ENCODE measurements at regions not wholly inside any gene's neighbourhood (a gene's known extent, or its start where the extent isn't known, plus 50 kb on each side); places are given as distances from the start of the nearest gene placed in this dataset.

DNA sequence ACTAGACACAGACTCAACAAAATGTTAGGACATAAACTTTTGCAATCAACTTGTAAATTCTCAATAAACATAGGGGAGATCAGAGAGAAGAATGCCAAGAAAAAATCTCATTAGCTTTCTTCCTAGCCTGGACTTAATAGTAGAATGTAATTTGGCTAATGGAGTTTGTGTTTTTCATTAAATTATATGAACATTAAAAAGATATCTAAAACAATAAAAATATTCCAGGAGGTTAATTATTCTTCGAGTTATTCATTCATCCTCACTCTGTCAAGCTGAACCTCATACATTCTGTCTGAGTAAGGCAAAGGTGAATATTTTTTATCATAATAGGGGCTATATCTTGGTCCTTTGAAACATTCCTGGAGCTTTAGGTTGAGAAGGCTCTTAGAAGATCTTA, 551.9 kb upstream of the TBX3 start:
- DNase-seq: no peak

DNA sequence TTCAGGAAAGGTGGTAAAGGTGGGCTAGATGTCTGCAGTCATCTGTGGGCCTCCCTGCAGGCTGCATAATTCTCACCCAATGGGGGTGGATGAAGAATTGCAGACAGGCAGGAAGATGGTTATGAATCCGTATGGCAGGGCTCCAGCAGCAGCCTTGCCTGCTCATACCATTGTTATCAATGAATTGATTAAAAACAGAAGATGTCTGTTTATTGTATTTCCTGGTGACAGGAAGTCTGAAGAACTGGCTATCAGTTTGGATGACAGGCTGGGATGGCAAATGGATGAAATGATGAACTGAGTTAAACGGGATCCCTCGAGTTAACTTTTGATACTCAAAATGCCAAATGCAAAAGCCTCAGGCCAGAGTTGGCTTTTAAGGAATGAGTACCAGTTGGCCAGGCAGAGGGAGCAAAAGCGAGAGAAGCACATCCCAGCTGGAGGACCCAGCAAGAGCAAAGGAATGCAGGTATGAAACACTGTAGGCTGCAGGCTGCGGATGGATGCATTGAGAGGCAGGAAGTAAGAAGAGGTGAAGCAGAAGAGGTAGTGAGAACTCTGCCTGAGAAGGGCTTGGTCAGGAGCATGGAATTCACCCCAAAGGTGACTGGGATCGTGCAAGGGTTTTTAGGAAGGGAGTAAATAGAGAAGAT, 550.0 kb upstream of the TBX3 start:
- no peak for DNase-seq

DNA sequence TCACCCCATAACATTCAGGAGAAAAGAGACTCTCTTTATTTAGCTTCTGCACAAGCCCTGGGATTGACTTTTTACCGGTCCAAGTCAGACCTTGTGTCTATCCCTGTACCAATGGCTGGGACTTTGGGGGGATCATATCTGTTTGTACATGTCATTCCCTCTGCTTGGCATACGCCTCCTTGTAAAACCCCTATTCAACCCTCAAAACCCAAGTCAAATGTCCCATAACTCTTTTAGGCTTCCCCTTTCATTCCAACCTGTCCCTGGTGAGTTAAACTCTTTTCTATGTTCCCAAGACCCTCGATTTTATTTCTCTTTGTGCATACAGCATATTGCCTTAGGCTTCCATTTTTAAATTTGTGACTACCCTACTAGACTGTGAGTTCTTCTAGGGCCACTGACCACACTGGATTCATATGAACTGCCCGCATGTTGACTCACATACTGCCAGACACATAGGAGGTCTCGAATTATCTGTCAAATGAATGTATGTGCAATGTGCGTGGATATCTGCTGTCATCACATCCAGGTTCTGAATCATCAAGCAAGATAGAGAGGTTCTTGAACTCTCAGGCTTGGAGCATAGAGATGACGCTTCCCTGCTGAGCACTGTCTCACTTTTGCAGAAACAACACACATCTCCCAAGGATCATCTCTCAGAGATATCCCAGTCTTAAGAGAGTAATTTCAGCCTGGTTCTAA, 548.6 kb upstream of the TBX3 start:
- DNase-seq: no peak

DNA sequence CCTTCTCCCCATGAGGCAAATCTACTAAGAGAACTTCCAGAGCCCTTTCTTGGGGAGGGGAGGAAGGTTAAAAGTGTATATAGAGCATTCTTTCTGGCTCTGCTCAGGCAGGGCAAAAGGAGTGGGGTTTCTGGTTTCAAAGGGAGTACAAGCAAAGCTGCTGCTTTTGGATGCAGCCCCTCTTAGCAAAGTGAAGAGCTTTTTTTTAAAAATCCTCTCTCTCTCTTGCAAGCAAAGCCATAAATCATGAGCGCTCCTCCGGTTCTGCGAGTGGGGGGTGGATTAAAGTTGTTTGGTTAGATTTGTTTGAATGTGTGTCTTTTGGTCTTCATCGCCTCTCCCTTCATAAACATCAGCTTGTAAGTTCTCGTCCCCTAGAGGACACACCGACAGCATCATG, 546.6 kb upstream of the TBX3 start:
- no peak for DNase-seq

DNA sequence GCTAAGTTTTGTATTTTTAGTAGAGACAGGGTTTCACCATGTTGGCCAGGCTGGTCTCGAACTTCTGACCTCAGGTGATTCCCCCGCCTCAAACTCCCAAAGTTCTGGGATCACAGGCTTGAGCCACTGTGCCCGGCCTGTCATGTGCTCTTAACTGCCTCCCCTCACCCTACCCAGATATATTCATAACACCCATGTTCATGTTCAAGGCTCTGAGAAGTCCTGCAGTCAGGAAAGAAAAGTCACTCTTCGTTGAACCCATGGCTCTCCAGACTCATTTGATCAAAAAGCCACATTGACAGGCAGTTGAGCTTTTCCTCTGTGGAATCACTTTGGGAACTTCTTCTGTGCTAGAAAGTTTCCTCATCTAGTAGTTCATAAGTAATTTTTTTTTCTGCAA, 545.5 kb upstream of the TBX3 start:
- no peak for DNase-seq

DNA sequence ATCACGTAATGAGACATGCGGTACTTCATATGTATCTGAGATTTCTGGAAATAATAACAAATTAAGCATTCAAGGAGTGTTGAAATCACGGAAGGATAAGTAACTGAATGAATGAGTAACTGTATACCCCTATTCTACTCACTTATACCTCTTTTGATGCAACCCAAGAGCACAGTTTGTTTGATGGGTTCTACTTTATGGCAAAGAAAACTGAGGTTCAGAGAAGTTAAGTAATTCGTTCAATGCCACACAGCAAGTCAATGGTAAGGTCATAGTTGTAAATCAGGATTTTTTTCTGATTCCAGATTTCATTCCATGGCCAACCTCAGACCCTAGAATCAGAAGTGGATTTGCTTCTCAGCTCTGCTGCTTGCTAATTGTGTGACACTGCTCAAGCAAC, 544.5 kb upstream of the TBX3 start:
- DNase-seq: no peak

DNA sequence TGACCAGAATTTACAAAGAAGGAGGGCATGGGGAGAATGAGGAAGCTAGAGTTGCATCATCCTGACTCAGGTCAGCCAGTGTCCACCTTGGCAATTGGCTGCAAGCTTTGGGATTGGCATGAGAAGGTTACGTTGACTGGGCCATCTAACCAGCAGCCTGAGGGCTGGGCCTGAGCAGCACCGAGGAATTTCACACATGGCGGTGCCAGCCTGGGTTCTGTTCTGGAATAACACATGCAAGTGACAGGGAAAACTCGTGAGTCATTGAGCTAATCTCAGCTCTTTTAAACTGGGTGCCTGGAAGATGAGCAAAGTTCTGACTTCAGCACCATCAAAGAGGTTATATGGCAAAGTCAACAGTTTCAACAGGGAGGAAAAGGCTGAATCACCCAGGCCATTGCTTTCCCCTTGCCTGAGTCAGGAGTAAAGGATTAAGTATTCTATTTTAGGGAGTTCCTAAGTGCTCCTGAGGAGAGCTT, 543.2 kb upstream of the TBX3 start:
- no peak for DNase-seq

DNA sequence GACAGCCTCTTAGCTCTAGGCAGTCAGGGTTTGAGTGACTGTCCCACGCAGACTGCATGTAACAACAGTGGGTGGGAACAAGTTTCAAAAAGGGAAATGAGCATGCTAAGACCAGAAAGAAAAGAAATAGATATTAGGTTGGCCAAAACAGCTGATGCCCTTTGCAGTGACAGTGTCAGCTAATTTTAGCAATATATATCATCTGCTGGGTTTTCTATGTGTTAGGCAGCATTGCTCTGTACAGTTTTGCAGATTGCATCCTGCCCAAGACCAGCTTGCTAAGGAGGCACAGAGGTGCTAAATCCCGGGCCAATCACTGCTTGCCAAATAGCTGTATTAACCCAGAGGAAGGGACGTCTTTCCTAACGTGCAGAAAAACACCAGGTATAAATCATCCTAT, 541.9 kb upstream of the TBX3 start:
- no peak for DNase-seq

DNA sequence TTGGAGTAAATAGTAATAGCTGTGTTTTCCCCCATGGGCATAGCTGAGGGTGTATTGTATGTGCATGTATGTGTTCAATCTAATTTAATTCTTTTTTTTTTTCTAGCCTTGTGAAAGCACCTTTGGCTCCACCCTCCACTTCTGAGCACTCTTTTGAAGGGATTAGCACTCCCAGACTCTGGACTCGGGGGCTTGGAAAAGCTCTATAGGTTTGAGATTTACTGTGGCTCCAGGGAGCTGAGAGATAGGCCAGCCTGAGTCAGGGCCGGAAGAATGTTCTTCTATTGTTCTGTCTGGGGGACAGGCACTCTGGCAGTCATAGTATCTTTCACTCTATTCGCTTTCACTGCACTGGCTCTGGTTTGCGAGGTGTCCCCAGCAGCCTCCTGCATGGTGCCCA, 540.0 kb upstream of the TBX3 start:
- no peak for DNase-seq

DNA sequence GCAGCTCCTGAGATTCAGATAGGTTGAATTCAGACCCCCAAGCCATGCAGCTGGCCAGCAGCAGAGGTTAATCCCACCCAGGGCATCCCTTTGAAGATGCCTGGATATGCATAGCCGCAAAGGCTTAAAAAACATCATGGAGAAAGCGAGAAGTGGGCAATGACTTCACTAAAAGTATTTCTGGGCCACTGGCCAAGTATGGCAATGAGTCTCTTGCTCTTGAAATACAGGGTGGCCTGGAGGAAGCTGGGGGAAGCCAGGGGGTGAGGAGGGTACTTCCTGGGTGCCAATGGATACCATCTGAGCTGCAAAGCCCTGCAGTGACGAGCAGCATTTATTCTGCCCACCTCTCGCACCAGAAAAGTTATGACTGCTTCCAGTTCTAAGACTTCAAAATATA, 539.3 kb upstream of the TBX3 start:
- no peak for DNase-seq

DNA sequence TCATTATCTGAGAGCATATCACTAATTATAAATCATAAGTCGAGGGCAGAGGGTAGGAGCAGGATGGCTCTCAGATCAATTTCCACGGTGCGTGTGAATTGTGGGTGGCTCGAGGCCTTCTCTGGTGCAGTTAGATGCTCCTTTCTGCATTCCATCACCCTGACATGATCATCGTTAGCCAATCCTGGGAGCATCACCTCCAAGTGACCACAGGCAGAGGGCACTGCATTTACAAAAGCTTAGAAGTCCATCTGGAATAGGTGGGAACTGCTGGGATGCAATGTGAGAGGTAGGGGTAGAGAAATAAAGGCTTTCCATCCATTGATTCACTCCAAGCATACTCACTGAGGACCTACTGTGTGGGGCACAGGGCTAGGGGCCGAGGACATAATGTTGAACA, 538.2 kb upstream of the TBX3 start:
- DNase-seq: no peak

DNA sequence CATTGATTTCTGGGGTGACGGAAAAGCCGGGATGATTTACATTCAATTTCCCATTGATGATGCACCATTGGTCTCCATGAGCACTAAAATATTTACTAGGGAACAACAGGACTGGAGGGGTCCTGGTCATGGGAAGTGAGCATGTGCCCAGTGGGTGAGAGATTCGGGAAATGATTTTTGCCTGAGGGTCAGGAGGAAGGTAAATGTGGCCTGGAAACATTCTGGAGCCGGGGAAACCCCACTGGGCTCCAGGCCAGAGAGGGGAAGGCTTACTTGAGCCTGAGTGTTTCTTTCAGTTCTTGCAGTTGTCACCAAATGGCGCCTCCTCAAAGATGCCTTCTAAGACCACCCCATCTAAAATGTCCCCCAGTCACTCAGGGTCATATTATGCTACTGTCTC, 532.3 kb upstream of the TBX3 start:
- DNase-seq: no peak

DNA sequence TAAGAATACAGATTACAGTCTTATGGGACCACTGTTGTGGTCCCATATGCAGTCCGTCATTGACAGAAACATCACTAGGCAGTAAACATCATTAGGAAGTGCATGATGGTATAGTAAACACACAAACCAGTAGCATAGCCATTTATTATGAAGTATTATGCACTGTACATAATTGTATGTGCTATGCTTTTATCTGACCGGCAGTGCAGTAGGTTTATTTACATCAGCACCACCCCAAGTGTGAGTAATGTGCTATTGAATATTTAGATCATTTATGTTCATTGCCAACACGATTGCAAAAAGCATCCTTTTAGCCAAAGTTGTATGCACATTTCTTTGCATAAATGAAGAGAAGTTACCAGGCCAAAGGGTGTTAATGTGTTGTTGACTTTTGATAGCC, 531.6 kb upstream of the TBX3 start:
- no peak for DNase-seq

DNA sequence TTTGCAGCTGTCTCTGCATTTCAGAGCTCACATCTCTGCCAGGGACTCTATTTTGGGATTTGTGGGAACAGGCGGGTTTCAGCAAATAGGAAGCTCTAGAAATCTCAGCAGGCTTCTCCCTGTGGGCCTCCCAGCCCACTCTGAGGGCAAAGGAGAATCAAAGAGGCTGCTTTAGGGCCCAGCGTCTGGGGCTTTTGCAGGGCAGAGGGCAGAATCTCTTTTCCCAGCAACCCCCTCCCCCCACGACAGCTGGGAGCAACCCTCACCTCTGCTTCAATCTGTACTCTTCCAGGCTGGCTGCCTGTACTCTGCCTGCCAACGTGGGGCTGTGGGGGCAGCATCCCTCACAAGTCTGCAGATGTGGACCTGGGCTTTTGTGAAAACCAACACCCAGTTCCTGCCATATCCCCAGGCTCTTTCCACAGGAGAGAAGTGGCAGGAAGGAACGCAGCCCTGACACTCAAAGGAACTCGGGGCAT, 529.6 kb upstream of the TBX3 start:
- no peak for DNase-seq

DNA sequence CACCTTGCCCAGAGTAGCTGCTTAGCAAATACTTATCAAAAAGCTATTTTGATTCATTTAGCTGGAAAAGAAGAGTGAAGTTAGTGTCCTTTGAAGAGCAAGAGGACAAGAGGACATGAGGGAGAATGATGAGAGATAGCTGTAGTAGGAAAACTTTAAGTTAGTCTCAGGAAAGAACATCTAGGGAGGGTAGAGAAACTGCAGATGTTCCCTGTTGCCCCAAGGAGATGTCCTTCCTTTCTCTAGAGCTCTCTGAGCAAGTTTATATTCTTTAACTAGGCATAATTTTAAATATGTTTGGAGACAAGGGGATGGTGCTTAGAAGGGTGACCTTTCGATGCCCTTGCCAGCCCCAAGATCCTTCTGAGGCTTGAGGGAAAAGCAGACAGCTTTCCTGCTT, 529.1 kb upstream of the TBX3 start:
- DNase-seq: no peak

DNA sequence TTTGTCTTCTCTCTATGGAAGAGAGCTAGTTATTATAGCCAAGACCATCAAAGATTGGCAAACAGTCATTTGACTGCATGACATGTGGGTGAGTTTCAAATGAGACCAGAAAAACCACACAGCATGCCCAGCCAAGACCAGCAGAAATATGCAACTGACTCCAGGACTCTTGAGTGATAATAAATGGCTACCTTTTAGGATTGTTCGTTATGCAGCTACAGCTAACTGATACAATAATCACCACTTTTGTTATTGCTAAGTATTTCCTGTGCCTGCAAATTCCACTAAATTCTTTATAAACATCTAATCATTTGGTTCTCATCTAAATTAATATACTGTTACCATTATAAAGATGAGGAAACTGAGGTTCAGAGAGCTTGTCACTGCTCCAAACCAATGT, 528.4 kb upstream of the TBX3 start:
- DNase-seq: no peak

DNA sequence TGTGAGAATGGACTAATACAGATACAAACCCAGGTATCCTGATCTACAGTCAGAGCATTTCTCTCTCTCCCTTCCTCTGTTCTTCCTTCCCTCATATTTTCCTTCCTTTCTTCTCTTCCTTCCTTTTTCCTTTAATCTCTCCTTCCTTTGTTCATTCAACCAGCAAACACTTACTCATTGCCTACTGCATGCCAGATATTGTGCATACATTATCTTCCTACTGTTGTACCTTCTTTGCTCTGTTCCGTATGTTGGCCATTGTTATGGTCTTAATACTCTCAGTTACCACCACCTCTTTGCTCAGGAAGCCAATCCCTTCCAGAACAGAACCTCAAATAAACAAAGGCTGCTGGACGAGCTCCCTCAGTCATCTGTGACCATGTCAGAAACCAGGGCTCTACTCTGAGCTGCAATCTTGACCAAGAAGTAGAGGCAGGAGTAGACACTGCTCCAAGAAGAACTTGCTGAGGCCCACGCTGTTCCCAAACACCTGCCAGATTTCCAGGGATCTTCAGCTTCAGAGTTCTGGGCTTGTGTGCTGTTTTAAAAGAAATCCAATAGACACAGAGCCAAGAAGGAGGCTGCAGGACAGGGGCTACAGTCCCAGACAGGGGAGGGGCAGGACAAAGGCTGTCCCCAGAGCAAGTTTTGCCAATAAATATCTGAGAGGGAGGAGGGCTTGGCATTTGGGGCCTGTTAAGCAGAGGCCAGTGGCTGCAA, 526.7 kb upstream of the TBX3 start:
- DNase-seq: no peak

DNA sequence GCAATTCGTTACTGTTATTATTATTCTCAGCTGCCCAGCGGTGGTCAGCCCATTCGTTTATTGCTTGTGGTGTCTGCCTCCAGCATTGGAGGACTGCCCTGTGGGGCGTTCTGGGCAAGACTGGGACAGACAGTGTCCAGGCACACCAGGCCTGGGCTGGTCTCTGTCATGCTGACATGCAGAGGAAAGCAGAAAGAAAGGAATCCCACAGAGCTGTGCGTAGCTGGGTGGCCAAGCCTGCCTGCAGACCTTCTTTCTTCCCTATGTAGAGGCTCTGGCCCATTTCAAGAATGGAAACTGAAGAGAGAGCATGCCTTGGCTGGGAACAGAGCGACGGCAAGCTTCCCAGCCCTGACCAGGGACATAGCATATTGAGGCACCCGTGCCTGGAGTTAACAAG, 525.3 kb upstream of the TBX3 start:
- DNase-seq: no peak

DNA sequence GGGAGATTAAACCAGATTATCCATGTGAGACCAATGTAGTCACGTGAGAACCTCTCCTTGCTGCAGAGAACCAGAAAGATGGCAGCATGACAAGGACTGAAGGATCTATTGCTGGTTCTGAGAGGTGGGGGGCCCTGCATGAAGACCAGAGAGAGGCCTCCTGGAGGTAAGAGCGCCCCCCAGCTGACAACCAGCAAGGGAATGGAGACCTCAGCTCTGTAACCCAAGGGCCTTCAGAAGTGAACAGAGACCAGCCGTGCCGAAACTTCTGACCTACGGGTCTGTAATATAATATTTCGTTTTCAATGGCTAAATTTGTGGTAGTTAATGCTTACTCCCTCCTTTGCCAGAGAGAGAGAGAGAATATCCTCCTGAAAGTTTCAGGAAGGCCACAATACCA, 524.1 kb upstream of the TBX3 start:
- DNase-seq: no peak

DNA sequence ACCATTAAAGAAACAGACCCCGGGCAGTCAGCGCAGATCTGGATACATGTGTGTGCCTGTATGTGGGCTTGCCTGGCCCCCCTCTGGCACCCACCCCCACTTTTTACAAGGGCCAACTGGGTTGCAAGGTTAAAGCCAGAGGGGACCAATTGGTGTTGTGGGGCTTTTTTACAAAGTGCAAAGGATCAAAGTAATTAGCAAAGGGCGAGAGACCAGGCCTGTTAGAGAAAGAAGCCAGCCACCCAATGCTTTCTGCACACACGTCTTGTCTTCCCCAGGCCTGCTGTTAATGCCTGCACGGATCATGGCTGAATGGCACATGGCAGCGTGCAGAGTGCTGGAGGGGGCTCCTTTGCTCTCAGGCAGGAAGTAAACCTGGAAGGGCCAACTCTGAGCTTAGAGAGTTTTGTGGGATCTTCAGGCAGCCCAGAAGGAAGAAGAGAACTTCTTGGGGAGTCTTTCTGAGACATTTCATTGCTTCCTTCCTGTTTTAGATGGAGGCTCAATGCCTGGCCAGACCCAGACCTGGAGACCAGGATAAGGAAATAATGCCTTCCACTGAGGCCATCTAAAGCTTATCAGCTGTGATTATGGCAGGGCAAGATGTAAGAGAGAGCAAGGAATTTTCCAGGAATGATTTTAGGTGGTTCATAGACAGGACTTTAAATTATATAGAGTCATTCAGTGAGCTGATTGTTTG, 523.4 kb upstream of the TBX3 start:
- no peak for DNase-seq

DNA sequence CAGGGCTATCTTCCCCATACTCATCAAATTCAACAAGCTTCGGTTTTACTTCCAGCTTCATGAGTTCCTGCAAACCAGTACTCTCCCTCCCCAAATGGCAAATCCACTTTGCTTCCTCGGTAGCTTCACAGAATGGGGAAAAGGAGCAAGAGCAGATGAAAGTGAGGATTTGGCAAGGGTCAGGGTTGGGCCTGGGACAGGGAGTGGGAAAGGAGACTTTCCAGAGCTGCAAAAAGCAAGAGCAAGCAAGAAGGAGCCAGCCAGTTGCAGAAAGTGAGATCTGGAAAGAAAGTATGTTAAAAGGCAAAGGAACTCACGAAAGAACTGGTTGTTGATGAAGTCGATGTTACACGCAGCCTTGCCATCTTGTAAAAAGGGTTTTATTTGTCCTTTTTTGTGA, 522.8 kb upstream of the TBX3 start:
- no peak for DNase-seq

DNA sequence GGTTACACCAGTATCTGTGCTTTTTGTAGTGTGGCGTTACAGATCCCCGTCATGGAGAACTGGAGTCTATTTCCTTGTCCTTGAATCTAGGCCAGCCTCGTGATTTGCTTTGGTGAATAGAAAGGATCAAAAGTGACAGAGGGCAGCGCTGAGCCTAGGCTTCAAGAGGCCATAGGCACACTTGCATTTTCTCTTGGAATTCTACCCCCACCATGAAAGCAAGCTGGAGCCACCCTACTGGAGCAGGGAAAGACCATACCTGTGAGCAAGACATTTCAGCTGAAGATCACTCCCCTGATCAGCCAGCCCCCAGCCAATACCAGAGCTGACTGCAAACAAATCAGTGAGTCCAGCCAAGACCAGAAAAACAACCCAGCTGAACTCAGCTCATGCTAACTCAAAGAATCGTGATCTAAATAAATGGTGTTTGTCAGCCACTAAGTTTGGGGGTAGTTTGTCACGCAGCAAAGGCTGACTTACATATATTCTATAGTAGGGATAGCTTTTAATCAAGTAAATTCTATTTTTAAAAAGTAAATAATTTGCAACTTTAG, 521.9 kb upstream of the TBX3 start:
- no peak for DNase-seq

Measured in CD4-positive, alpha-beta T cell treated with Interferon gamma for 1 hour (primary cell).